ENCODE measurements at regions not wholly inside any gene's neighbourhood (a gene's known extent, or its start where the extent isn't known, plus 50 kb on each side); places are given as distances from the start of the nearest gene placed in this dataset.
A peak's percentile ranks its signal among the peaks of the same experiment; 100 is the strongest.

GRCh38 chr5:123827811-123828210, 315.8 kb downstream of the CSNK1G3 start:
- Histone ChIP-seq H3K36me3 (ENCODE audit: insufficient read depth, low read length) (no peaks in the 10 kb centered on the region), H3K4me3 (no peak overlapping the region), H3K9me3 (ENCODE audit: low read depth, low read length) (no peaks in the 10 kb centered on the region), H3K9ac (ENCODE audit: insufficient read length) (no peak overlapping the region), H3K27ac (no peak overlapping the region)
- TF ChIP-seq EZH2 (IDR thresholded peaks at IDR 0.05) (no peak), POLR2AphosphoS5 (IDR thresholded peaks at IDR 0.05; ENCODE audit: borderline replicate concordance, low read depth, low read length) (no peak), FOXP2 (optimal IDR thresholded peaks at IDR 0.05; ENCODE audit: control extremely low read depth, extremely low read length, insufficient read depth) (no peak)
- no peak for DNase-seq (ENCODE audit: low read depth, low spot score)

- Histone ChIP-seq H3K9ac (ENCODE audit: insufficient read length) (no peak overlapping the region), H3K27ac (no peak overlapping the region), H3K4me3 (no peak overlapping the region), H3K36me3 (ENCODE audit: insufficient read depth, low read length) (no peaks in the 10 kb centered on the region), H3K9me3 (ENCODE audit: low read depth, low read length) (no peaks in the 10 kb centered on the region)
- no peak for DNase-seq (ENCODE audit: low read depth, low spot score)
- TF ChIP-seq EZH2 (IDR thresholded peaks at IDR 0.05) (no peak), FOXP2 (optimal IDR thresholded peaks at IDR 0.05; ENCODE audit: control extremely low read depth, extremely low read length, insufficient read depth) (no peak), POLR2AphosphoS5 (IDR thresholded peaks at IDR 0.05; ENCODE audit: borderline replicate concordance, low read depth, low read length) (no peak)
Measured at GRCh38 chr5:123819833-123820232, 307.9 kb downstream of the CSNK1G3 start.

- Histone ChIP-seq H3K9ac (ENCODE audit: insufficient read length) (no peak overlapping the region), H3K9me3 (ENCODE audit: low read depth, low read length) (no peaks in the 10 kb centered on the region), H3K4me3 (no peak overlapping the region), H3K36me3 (ENCODE audit: insufficient read depth, low read length) (no peaks in the 10 kb centered on the region), H3K27ac (no peak overlapping the region)
- no peak for DNase-seq (ENCODE audit: low read depth, low spot score)
- TF ChIP-seq EZH2 (IDR thresholded peaks at IDR 0.05): no peak
- TF ChIP-seq FOXP2 (optimal IDR thresholded peaks at IDR 0.05; ENCODE audit: control extremely low read depth, extremely low read length, insufficient read depth): no peak
- TF ChIP-seq POLR2AphosphoS5 (IDR thresholded peaks at IDR 0.05; ENCODE audit: borderline replicate concordance, low read depth, low read length): no peak
Measured at GRCh38 chr5:123819386-123819785, 307.4 kb downstream of the CSNK1G3 start.

- Histone ChIP-seq H3K9ac (ENCODE audit: insufficient read length) (no peak overlapping the region), H3K27ac (no peak overlapping the region), H3K4me3 (no peak overlapping the region), H3K9me3 (ENCODE audit: low read depth, low read length) (no peaks in the 10 kb centered on the region), H3K36me3 (ENCODE audit: insufficient read depth, low read length) (no peaks in the 10 kb centered on the region)
- no peak for DNase-seq (ENCODE audit: low read depth, low spot score)
- TF ChIP-seq POLR2AphosphoS5 (IDR thresholded peaks at IDR 0.05; ENCODE audit: borderline replicate concordance, low read depth, low read length) (no peak), EZH2 (IDR thresholded peaks at IDR 0.05) (no peak), FOXP2 (optimal IDR thresholded peaks at IDR 0.05; ENCODE audit: control extremely low read depth, extremely low read length, insufficient read depth) (no peak)
Measured at GRCh38 chr5:123817267-123817666, 305.3 kb downstream of the CSNK1G3 start.

GRCh38 chr5:123814801-123815470, 303.0 kb downstream of the CSNK1G3 start:
- Histone ChIP-seq H3K27ac (peak overlapping the region; percentile 18; the same call in 1 of the 2 replicates), H3K9ac (ENCODE audit: insufficient read length) (peak overlapping the region; percentile 4), H3K36me3 (ENCODE audit: insufficient read depth, low read length) (no peaks in the 10 kb centered on the region), H3K4me3 (peak overlapping the region; percentile 47), H3K9me3 (ENCODE audit: low read depth, low read length) (no peaks in the 10 kb centered on the region)
- TF ChIP-seq POLR2AphosphoS5 (IDR thresholded peaks at IDR 0.05; ENCODE audit: borderline replicate concordance, low read depth, low read length) (no peak), EZH2 (IDR thresholded peaks at IDR 0.05) (no peak)
- DNase-seq (ENCODE audit: low read depth, low spot score): no peak

- Histone ChIP-seq H3K27ac (no peak overlapping the region), H3K9me3 (ENCODE audit: low read depth, low read length) (no peaks in the 10 kb centered on the region), H3K9ac (ENCODE audit: insufficient read length) (no peak overlapping the region), H3K36me3 (ENCODE audit: insufficient read depth, low read length) (no peaks in the 10 kb centered on the region), H3K4me3 (0 out of 2 replicates have a peak overlapping the region, but pooled peaks have one; percentile 47)
- no peak for DNase-seq (ENCODE audit: low read depth, low spot score)
- no peak for TF ChIP-seq POLR2AphosphoS5 (IDR thresholded peaks at IDR 0.05; ENCODE audit: borderline replicate concordance, low read depth, low read length)
- no peak for TF ChIP-seq EZH2 (IDR thresholded peaks at IDR 0.05)
- no peak for TF ChIP-seq FOXP2 (optimal IDR thresholded peaks at IDR 0.05; ENCODE audit: control extremely low read depth, extremely low read length, insufficient read depth)
Measured at GRCh38 chr5:123813937-123814624, 302.1 kb downstream of the CSNK1G3 start.

- no peak for DNase-seq (ENCODE audit: low read depth, low spot score)
- no peaks in the 10 kb centered on the region for H3K36me3 ChIP-seq (ENCODE audit: insufficient read depth, low read length)
- H3K27ac ChIP-seq: no peak overlapping the region
- TF ChIP-seq FOXP2 (optimal IDR thresholded peaks at IDR 0.05; ENCODE audit: control extremely low read depth, extremely low read length, insufficient read depth) (no peak), EZH2 (IDR thresholded peaks at IDR 0.05) (no peak), POLR2AphosphoS5 (IDR thresholded peaks at IDR 0.05; ENCODE audit: borderline replicate concordance, low read depth, low read length) (no peak)
- no peaks in the 10 kb centered on the region for H3K9me3 ChIP-seq (ENCODE audit: low read depth, low read length)
- H3K4me3 ChIP-seq: no peak overlapping the region
- H3K9ac ChIP-seq (ENCODE audit: insufficient read length): no peak overlapping the region
Measured at GRCh38 chr5:123813264-123813663, 301.3 kb downstream of the CSNK1G3 start.

GRCh38 chr5:123811831-123812230, 299.9 kb downstream of the CSNK1G3 start:
- no peak for DNase-seq (ENCODE audit: low read depth, low spot score)
- no peaks in the 10 kb centered on the region for H3K36me3 ChIP-seq (ENCODE audit: insufficient read depth, low read length)
- no peak overlapping the region for H3K9ac ChIP-seq (ENCODE audit: insufficient read length)
- no peak overlapping the region for H3K27ac ChIP-seq
- TF ChIP-seq FOXP2 (optimal IDR thresholded peaks at IDR 0.05; ENCODE audit: control extremely low read depth, extremely low read length, insufficient read depth) (no peak), EZH2 (IDR thresholded peaks at IDR 0.05) (no peak), POLR2AphosphoS5 (IDR thresholded peaks at IDR 0.05; ENCODE audit: borderline replicate concordance, low read depth, low read length) (no peak)
- no peak overlapping the region for H3K4me3 ChIP-seq
- no peaks in the 10 kb centered on the region for H3K9me3 ChIP-seq (ENCODE audit: low read depth, low read length)
